ENCODE measurements at regions not wholly inside any gene's neighbourhood (a gene's known extent, or its start where the extent isn't known, plus 50 kb on each side); places are given as distances from the start of the nearest gene placed in this dataset.
"Not testable (repeated sequence)": the region's sequence is repeated elsewhere in the genome, so short reads cannot be mapped to it uniquely, and the experiment has no call there.

DNA sequence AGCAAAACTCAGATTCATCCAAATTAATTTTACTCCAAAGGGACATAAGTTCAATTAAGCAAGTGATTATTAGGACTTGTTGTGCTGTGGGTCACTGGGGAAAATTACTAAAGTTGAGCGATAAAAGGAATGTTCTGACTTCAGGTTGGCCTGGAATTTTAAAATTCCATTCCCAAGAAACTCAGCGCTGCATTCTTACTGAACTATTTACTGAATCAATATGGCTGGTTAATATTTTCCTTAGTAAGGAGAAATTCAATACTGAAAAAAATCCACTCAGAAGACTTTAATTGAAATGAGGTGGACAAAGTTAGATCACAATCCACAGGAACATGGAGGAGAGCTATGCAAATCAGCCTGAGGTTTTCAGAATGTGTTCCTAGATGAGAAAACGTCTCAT is 578.9 kb upstream of the NR5A2 start:
- DNase-seq (ENCODE audit: low spot score) = no peak

DNA sequence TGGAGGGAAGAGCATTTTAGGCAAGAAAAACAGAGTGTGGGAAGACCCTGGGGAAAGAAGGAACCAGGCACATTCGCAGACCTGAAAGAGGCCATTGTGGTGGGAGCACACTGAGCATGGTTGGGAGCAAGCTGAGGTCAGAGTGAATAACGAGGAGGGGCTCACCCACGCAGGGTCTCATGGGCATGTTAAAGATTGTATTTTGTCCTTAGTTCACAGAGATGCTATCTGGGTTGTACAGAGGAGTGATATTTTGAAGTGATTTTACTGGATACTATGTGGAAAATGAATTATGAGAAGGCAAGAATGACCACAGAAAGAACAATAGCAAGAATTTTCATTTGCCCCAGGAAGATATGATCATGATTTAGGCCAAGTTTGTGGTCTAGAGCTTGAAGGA is 578.3 kb upstream of the NR5A2 start:
- DNase-seq (ENCODE audit: low spot score) = no peak

- DNase-seq (ENCODE audit: low spot score) = no peak
Observed at GRCh38 chr1:199449681-199450080, 577.8 kb upstream of the NR5A2 start.

- DNase-seq (ENCODE audit: low spot score) = no peak
Observed at GRCh38 chr1:199452627-199453026, 574.9 kb upstream of the NR5A2 start.

DNA sequence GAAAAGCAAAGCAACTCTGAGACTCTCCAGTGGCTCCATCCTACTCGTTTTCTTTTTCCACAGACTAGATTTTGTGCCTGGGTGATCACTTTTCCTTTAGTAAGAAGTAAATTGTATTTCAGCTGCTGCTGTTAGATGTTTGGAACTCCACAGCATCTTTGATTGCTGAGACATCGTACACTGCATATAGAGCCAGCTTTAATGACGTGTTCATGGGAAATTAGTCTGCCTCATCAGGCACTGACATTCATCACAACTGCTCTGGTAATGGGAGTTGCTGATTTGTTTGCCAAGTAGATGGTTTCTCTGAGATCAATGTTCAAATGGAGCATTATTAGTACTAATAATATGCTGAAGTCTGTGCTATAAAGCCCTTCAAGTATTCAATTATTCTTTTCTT is 573.8 kb upstream of the NR5A2 start:
- DNase-seq (ENCODE audit: low spot score) = no peak

DNA sequence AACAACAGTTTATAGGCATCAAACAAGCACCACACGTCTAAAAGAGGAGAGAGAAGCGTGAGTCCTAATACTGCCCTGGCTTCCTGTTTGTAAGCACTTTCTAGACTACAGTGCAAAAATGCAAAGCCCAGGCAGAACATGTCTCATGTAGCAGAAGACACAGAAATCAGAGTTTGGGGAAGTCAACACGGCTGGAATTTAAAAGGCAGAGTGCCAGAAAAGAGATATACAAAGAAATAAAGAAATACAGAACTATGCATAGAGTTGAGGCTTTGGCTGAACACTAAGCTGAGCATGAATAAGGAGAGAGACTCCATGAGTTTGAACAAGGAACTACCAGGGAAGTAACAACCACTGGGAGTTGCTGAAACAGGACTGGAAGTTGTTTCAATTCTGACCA is 566.6 kb upstream of the NR5A2 start:
- no peak for DNase-seq (ENCODE audit: low spot score)

- DNase-seq (ENCODE audit: low spot score) = peak; percentile 27
Observed at GRCh38 chr1:199463521-199464127, 563.9 kb upstream of the NR5A2 start.

DNA sequence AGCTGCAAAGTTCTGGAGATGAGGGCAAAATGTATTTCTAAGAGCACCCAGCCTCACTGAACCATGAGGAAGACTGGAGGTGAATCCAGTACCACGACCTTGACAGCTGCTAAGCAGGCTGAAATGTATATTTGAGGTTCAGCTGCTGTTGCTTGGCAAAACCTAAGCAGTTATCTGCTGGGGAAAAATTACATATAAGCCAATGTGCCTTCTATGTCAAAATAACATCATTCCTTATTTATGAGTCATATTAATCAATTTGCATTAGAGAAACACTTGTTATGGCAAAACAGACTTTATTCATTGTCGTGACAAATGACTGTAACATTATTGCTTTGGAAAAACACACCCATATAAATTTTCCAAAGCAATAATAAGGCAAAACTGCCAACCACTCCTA is 560.5 kb upstream of the NR5A2 start:
- no peak for DNase-seq (ENCODE audit: low spot score)

- no peak for DNase-seq (ENCODE audit: low spot score)
Observed at GRCh38 chr1:199472018-199472417, 555.5 kb upstream of the NR5A2 start.

DNA sequence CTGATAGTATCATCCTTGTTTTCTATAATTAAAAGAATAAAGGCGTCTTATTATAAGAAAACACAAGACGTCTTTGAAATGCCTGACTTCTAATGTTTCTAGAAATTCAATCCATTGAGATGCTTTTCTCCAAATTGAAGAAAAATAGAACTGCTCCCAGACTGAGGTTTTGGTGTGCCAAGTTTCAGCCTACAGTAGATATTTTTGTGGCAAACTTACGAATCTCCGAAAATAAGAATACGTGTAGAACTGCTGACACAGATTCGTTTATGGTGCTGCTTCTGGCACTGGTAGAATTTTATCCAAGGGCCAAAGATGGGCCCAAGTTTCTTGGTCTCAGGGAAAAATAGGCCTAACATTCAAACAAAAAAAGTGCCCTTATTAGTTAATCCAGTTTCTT is 554.5 kb upstream of the NR5A2 start:
- DNase-seq (ENCODE audit: low spot score) = no peak

DNA sequence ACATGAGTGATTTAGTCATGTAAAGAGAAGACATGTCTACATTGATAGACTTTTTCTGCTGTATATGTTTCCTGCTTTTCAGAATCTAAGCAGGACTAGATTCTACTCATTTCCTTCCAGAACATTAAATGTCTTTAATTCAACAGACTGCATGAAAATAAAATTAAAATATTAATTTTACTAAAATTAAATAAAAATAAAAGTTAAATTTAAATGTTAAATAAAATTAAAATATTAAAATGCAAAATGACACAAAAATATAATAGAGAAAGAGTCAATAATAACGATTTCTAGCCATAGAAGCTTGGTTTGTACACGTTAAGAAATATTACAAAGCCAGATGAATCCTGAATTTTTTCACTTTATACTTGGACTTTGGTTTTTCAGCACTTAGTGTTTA is 552.8 kb upstream of the NR5A2 start:
- no peak for DNase-seq (ENCODE audit: low spot score)

DNA sequence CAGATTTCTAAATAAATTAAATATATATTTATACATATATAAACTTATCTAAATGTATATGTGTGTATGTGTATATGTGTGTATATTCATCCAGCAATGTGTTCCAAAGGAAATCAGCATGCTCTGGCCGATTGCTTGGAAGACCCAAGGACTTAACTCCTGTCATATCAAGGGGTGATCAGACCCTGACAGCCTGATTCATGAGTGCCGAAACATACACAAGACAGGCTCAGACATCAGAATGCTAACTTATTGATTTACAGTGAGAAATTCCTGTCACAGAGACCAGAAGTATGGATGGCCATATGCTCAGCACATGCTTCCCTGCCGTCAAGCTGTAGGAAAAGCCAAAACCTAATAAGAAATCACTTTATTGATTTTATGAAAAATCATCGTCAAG is 545.1 kb upstream of the NR5A2 start:
- no peak for DNase-seq (ENCODE audit: low spot score)

- no peak for DNase-seq (ENCODE audit: low spot score)
Observed at GRCh38 chr1:199489594-199489993, 537.9 kb upstream of the NR5A2 start.

DNA sequence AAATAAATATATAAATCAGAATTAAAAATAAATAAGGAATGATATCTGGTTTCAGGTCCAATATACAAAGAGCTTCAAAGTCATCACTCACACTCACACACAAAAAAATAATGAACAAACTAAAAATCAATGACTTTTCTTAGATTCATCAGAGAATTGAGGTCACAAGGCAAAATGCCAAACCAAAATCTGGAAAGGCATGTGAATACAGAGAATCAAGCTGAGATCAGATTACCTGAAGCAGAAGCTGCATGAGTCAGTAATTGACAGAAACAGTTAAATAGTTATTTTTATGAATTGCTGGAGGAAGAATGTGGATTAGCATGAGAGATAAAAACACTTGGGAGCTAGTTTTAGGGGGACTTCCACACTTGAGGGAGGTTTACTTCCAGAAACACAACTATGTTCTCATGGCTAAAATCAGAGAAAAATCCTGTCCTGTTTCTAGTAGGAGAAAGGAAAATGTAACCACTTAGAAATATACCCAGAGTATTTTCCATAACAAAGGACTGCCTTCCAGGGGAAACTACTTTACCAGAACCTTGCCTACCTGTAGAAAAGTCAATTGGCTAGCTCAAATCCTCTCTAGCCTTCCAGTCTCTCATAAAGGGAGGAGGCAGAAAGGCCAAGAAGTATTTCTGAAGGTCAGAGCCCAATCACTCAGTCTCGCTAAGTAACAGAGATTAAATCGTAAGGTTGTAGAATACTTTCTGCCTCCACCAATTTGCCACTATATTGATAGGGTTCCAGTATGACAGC is 536.6 kb upstream of the NR5A2 start:
- DNase-seq (ENCODE audit: low spot score) = no peak

DNA sequence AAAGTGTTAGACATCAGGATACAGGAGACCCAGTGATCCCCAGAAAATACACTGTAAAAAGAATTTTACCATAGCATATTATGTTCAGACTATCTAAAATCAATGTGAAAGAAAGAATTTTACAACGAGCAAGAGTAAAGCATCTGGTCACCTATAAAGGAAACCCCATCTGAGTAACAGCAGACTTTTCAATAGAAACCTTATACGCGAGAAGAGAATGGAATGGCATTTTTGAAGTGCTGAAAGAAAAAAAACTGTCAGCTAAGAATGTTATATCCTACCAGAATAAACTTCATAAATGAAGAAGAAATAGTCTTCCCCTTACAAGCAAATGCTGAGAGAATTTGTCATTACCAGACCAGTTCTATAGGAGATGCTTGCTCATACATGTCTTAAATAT is 532.1 kb upstream of the NR5A2 start:
- DNase-seq (ENCODE audit: low spot score) = no peak

GRCh38 chr1:199498802-199499201 is 528.7 kb upstream of the NR5A2 start:
- not testable (repeated sequence) for DNase-seq (ENCODE audit: low spot score)

DNA sequence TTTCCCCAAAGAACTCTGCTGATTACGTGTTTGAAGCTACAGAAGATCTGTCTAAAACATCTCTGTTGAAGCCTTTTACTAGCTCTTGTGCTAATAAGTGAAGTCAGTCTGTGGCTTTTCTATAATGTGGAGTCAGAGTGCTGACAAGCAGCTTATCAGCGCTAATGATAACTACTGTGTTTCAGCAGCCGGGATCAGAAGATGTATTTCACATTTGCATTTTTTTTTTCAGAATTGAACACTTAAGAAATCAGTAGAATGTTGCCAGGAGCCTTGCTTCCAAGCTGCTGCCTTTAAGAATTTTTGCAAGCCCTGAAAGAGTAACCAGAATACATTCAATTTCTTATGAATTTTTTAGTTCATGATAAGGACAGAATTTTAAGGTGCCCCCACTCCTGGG is 519.4 kb upstream of the NR5A2 start:
- DNase-seq (ENCODE audit: low spot score) = no peak

- DNase-seq (ENCODE audit: low spot score) = no peak
Observed at GRCh38 chr1:199508653-199509052, 518.9 kb upstream of the NR5A2 start.

GRCh38 chr1:199509456-199509855 is 518.1 kb upstream of the NR5A2 start:
- DNase-seq (ENCODE audit: low spot score) = no peak

DNA sequence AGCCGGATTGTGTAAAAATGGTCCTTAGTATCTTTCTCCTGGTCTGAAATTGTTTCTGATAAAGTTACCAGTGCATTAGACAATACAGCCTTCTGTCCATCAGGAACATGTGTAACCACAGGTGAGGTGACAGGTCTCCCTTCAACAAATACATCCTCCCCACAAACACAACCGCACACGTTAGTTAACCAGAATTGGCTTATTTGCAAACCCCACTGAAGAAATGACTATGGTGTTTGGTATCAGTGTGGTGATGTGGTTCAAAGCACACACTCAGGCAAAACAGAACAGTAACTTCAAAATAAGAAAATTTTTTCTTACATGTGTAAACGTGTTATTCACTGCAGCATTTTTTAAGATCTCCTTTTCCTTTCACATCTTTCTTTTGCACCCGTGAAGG is 517.2 kb upstream of the NR5A2 start:
- no peak for DNase-seq (ENCODE audit: low spot score)

GRCh38 chr1:199512037-199512710 is 515.3 kb upstream of the NR5A2 start:
- no peak for DNase-seq (ENCODE audit: low spot score)

- DNase-seq (ENCODE audit: low spot score) = no peak
Observed at GRCh38 chr1:199515261-199515660, 512.2 kb upstream of the NR5A2 start.

DNA sequence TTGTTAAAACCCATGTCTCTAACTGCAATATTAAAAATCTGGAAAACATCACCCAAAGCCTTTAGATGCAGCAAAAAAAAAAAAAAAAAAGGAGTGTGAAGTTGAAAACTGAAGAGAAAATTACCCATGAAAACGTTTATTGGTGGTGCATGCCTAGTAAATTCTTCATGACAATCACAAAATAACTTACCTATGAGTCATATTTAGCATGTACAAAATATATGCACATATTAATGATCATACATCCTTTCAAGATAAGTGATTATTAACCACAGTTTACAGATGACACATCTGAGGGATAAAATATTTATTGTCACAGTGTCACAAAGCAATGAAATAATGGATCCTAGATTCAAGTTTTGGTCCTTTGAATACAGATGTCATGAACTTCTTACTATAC is 505.2 kb upstream of the NR5A2 start:
- DNase-seq (ENCODE audit: low spot score) = no peak

GRCh38 chr1:199522936-199523335 is 504.6 kb upstream of the NR5A2 start:
- DNase-seq (ENCODE audit: low spot score) = no peak
